Activated T-cell treated with anti-CD3 and anti-CD28 coated beads, Interleukin-2, amount 50 U/mL, for 72 hours (primary cell): ENCODE measurements at regions not wholly inside any gene's neighbourhood (a gene's known extent, or its start where the extent isn't known, plus 50 kb on each side); places are given as distances from the start of the nearest gene placed in this dataset.

Experiments
- ATAC-seq, 2 donors: fragments of 150-1000 bp; cut with Tn5 transposase; replicated peaks in 1 of 2; 2 replicates each; pipeline ENCODE4 v1.10.0; 2021; ENCODE audit warnings: moderate library complexity in 2 of 2, mild to moderate bottlenecking in 1 of 2
- DNase-seq, 2 donors: peaks; one replicate each; pipeline ENCODE4 v3.0.0; 2021 to 2022; ENCODE audit warnings: mixed read lengths in 1 of 2
- H3K27ac Mint-ChIP-seq: one replicate; pipeline ENCODE4 v1.8.0; 2022; ENCODE audit warnings: mild to moderate bottlenecking, moderate library complexity, mixed read lengths
- H3K27me3 Mint-ChIP-seq: one replicate; pipeline ENCODE4 v1.8.0; 2022; ENCODE audit warnings: low read depth, mixed read lengths
- H3K36me3 Mint-ChIP-seq, 2 donors: one replicate each; pipeline ENCODE4 v1.8.0; 2022; ENCODE audit warnings: mixed read lengths in 2 of 2, mild to moderate bottlenecking in 1 of 2; ENCODE audit not compliant: insufficient read depth in 2 of 2
- H3K4me1 Mint-ChIP-seq: one replicate; pipeline ENCODE4 v1.8.0; 2022; ENCODE audit warnings: low read depth, mixed read lengths
- H3K4me3 Mint-ChIP-seq, 2 donors: one replicate each; pipeline ENCODE4 v1.8.0; 2022; ENCODE audit warnings: mild to moderate bottlenecking in 2 of 2, mixed read lengths in 2 of 2, moderate library complexity in 2 of 2
- H3K9me3 Mint-ChIP-seq, 2 donors: one replicate each; pipeline ENCODE4 v1.8.0; 2022; ENCODE audit warnings: mixed read lengths in 2 of 2

DNA sequence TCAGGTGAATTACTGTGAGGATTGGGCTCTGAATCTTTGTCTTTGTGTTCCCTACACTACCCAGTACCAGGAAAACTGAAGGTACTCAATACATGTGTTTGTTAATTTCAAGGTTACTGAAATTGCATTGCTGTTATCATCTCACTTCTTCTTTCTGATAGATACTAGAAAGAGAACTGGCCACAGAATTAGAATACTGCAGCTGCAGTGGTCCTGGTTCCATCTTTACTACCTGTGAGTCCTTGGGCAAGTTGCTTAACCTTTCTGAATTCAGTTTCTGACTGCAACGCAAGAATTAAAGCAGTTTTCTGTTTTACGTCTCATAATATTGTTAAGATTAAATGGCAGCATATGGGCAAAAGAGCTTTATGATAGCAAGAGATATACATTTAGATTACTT, 263.5 kb downstream of the LMO4 start:
- peaks cover 12% of the 10 kb centered on the region for H3K27me3 Mint-ChIP-seq
- no peak for ATAC-seq
- H3K36me3 Mint-ChIP-seq = no peaks in the 10 kb centered on the region
- H3K9me3 Mint-ChIP-seq = no peaks in the 10 kb centered on the region
- no peak for DNase-seq
- H3K27ac Mint-ChIP-seq = no peak overlapping the region
- H3K4me1 Mint-ChIP-seq = no peaks in the 10 kb centered on the region
- H3K4me3 Mint-ChIP-seq = no peak overlapping the region

DNA sequence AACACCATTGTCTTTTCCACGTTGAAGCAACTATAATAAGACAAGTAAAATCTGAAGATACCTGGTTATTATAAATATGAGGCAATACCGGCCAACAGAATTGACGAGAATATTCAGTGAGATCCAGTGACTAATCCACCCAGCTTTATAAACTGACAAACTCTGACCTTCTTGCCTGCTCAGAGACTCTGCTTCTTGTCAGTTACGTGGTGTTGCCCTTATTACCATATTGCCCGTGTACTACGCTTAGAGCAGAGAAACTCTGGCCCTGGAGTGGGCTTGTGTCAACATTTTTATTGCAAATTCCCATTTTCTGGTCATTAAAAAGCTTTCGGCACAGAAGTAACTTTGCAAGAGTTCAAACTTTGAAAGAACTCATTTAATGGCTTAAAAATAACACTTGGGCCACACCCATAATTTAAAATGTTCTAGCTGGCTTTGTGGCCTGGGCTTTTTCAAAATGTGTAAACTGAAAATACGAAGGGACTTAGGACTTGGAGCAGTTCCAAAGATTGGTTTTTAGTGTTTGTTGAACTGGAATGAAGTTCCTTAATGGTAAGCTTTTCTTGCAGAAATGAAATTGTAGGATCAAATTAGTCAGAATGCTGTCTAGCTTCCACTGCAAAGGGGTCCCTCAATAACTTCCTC, 266.2 kb downstream of the LMO4 start:
- Mint-ChIP-seq H3K4me3 (no peak overlapping the region), H3K36me3 (no peaks in the 10 kb centered on the region), H3K9me3 (no peaks in the 10 kb centered on the region), H3K4me1 (no peaks in the 10 kb centered on the region), H3K27ac (no peak overlapping the region), H3K27me3 (peaks cover 12% of the 10 kb centered on the region)
- ATAC-seq = no peak
- no peak for DNase-seq

DNA sequence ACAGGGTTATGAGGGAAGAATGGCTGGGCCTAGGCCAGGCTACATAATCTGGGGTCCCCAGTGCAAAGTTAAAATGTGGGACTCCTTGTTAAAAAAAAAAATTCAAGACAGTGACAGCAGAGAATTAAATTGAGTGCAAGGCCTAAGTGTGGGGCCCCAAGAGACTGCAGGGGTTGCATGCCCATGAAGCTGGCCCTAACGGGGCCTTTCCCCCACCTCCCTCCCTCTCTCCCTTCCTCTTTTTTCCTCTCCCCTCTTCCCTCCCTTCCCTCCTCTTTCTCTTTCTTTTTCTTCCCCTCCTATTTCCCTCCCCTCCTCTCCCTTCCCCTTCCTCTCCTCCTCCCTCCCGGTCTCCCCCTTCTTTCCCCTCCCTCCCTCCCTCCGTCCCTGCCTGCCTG, 266.7 kb downstream of the LMO4 start:
- H3K36me3 Mint-ChIP-seq = no peaks in the 10 kb centered on the region
- H3K4me3 Mint-ChIP-seq = no peak overlapping the region
- no peaks in the 10 kb centered on the region for H3K4me1 Mint-ChIP-seq

DNA sequence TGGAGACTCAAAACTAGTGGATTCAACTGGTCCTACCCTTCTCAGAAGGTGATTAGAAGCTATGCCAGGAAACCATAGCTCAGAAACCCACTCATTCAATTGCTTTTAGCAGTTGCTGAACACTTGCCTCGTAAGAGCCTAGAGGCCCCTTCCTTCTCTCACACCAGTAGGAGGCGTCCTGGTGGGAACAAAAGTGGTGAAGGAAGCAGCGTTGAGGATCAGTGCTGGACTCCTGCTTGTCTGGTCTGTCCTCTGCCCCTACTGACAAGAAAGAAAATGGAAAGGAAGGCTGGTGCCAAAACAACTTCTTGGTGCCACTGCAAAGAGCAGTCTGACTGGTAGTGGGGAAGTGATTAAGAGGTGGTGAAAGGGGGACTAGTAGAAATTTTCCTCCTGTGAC, 269.7 kb downstream of the LMO4 start:
- ATAC-seq (no peak), DNase-seq (no peak)
- Mint-ChIP-seq H3K4me3 (no peak overlapping the region), H3K27ac (no peak overlapping the region), H3K36me3 (no peaks in the 10 kb centered on the region), H3K27me3 (no peaks in the 10 kb centered on the region), H3K4me1 (no peaks in the 10 kb centered on the region), H3K9me3 (no peaks in the 10 kb centered on the region)

More for the DNA sequence above, 266.7 kb downstream of the LMO4 start:
- Mint-ChIP-seq H3K27me3 (peaks cover 12% of the 10 kb centered on the region), H3K27ac (no peak overlapping the region), H3K9me3 (no peaks in the 10 kb centered on the region)
- ATAC-seq (no peak), DNase-seq (no peak)

DNA sequence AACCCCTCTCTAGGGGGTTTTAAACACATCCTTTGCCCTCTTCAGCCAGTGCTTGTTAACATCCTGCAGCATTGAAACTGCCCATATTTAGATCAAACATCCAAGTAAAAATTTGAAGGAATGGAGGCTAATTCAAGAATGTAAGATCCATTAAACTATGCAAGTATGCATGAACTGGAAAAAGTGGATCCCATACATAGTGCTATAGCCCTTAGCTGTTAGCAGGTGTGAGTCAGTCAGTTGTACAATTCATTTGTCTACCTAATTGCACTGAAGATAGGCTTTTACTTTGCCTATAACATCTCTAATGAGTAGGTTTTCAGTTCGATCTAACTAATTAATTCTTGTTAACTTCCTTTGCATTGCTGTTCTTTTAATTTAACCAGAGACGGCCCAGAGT, 270.9 kb downstream of the LMO4 start:
- H3K4me1 Mint-ChIP-seq = no peaks in the 10 kb centered on the region
- no peaks in the 10 kb centered on the region for H3K9me3 Mint-ChIP-seq
- DNase-seq = no peak
- ATAC-seq = no peak
- peaks cover 7% of the 10 kb centered on the region for H3K27me3 Mint-ChIP-seq
- H3K4me3 Mint-ChIP-seq = no peak overlapping the region
- no peaks in the 10 kb centered on the region for H3K36me3 Mint-ChIP-seq
- no peak overlapping the region for H3K27ac Mint-ChIP-seq

DNA sequence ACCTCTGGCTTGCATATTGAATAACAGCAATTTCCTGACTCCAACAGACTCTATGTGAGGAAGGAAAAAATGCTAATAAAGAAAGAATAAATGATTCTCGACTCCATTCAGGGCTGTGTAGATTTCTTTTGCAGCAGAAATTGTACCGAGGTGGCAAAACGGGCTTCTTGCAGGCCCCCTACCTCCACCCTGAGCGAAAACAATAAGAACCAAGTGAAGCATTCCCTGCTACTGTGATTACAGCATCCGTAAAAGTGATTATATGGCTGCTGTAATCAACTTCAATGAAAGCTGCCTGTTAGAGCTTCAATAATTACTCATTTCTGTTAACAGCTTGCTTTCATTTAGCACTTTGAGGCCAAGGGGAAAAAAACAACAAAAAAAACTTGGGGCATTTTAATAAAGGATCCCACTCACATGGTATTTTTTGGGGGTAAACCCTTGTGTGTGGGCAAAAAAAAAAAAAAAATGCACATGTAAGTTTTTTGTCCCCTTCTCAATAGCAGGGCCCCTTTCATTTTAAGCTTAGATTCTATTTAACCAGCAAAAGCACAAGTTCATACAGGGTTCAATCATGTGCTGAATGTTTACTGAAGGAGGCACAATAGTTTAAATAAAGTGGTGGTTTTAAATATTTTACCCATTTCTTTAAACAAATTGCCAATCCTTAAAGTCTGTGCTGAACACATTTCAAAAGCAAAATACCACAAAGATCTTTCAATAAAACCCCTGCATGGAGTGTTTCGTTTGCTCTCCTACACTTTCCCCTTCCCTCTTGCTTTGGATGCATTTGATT, 271.6 kb downstream of the LMO4 start:
- no peak overlapping the region for H3K27ac Mint-ChIP-seq
- no peaks in the 10 kb centered on the region for H3K4me1 Mint-ChIP-seq
- peaks cover 8% of the 10 kb centered on the region for H3K27me3 Mint-ChIP-seq
- ATAC-seq (no peak), DNase-seq (no peak)
- no peaks in the 10 kb centered on the region for H3K9me3 Mint-ChIP-seq
- H3K36me3 Mint-ChIP-seq = no peaks in the 10 kb centered on the region
- no peak overlapping the region for H3K4me3 Mint-ChIP-seq

DNA sequence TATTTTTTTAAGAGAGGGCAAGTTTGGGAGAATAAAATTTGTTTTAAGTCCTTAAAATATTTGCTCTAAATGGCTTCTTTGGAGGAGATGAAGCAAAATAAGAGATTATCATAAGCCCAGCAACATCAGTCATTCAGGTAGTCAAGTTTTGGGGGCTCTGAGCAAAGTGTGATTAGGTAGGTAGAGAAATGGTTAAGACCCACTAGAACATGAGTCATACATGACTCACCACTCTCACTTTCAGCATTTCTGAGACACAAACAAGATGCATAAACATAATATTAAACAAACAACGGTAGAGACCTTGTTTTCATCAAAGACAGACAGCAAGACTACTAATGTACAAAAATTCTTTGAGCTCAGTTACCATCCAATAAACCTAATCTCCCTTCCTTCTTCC, 272.2 kb downstream of the LMO4 start:
- Mint-ChIP-seq H3K36me3 (no peaks in the 10 kb centered on the region), H3K4me1 (no peaks in the 10 kb centered on the region)
- no peak for ATAC-seq

DNA sequence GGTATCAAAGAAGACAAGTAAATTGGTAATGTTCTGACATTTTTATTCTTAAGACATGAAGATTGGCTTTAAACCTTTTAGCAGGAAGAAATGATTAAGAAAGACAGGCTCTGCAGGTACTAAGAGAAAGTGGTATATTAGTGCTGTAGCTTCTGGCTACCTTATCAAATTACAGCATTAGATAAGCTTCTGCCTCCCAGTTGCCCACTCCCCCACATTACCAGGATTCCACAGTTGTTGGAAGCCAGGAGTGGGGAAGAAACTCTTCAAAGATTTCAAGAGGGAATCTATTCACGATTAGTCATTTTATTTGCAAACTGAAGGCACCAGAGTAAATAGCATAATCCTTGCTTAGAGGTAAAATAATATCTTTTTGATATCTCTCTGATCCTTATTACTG, 274.9 kb downstream of the LMO4 start:
- H3K27me3 Mint-ChIP-seq = peaks cover 8% of the 10 kb centered on the region
- H3K9me3 Mint-ChIP-seq = no peaks in the 10 kb centered on the region
- H3K27ac Mint-ChIP-seq = no peak overlapping the region
- H3K36me3 Mint-ChIP-seq = no peaks in the 10 kb centered on the region
- no peaks in the 10 kb centered on the region for H3K4me1 Mint-ChIP-seq
- H3K4me3 Mint-ChIP-seq = no peak overlapping the region
- ATAC-seq (no peak), DNase-seq (no peak)

More for the DNA sequence above, 272.2 kb downstream of the LMO4 start:
- H3K9me3 Mint-ChIP-seq = no peaks in the 10 kb centered on the region
- peaks cover 8% of the 10 kb centered on the region for H3K27me3 Mint-ChIP-seq
- H3K27ac Mint-ChIP-seq = no peak overlapping the region
- DNase-seq = no peak
- no peak overlapping the region for H3K4me3 Mint-ChIP-seq

DNA sequence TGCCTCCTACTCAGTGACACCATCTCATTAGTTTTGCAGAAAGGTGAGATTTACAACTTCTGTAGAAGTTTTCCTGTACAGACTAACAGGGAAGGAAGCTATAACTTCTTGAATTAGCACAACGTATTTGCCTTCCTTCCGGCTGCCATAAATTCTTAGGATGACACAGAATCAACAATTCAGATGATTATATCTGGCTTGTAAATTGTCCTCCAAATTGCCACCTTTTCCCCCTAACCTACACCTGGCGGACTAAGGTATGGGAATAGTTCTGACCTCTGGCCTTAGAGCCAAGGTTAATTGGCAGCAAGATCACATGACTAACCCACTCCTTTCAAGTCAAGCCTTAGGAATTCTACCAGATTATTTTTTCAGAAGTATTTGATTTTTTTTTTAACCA, 284.3 kb downstream of the LMO4 start:
- Mint-ChIP-seq H3K27me3 (no peaks in the 10 kb centered on the region), H3K27ac (no peak overlapping the region), H3K9me3 (no peaks in the 10 kb centered on the region), H3K36me3 (no peaks in the 10 kb centered on the region), H3K4me1 (no peaks in the 10 kb centered on the region), H3K4me3 (no peak overlapping the region)
- ATAC-seq (no peak), DNase-seq (no peak)

DNA sequence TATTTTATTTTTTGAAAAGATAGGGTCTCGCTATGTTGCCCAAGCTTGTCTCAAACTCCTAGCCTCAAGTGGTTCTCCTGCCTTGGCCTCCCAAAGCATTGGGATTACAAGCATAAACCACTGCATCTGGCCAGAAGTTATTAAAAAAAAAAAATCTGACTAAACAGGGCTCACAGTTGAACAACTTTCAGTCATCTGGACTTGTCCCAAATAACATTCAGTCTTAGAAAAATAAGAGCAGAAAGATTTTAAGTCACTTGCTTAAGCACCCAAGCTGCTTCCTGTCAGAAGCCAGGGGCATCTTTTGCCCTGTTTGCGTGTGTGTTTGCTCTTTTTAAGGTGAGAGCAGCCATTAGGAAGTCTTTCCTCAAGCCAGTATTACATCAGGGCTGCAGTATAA, 286.8 kb downstream of the LMO4 start:
- no peak for DNase-seq
- H3K4me3 Mint-ChIP-seq = no peak overlapping the region
- H3K9me3 Mint-ChIP-seq = peaks cover 0 to 2% of the 10 kb centered on the region in 2 donors
- H3K27ac Mint-ChIP-seq = no peak overlapping the region
- ATAC-seq = no peak
- no peaks in the 10 kb centered on the region for H3K4me1 Mint-ChIP-seq
- H3K27me3 Mint-ChIP-seq = no peaks in the 10 kb centered on the region
- H3K36me3 Mint-ChIP-seq = no peaks in the 10 kb centered on the region

DNA sequence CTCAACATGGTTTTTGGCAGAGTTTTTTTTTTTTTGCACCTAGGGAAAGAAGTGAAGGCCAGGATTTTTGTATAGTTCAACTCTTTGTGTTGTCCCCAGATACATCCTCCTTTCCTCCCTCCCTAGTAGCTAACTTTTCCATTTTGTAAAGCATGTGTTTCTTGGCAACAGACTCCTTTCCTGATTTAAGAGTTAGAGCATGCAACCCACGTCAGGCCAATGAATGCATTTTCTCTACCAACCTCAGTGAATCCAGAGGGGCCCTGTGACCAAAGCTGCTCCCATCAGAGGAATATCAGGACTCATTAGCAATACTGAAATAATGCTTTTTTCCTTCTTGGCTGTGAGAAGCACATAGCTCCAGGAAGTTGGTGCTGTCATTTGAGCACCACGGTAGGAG, 287.2 kb downstream of the LMO4 start:
- DNase-seq = no peak
- no peak overlapping the region for H3K4me3 Mint-ChIP-seq
- H3K9me3 Mint-ChIP-seq = peaks cover 0 to 2% of the 10 kb centered on the region in 2 donors
- ATAC-seq = no peak
- no peaks in the 10 kb centered on the region for H3K36me3 Mint-ChIP-seq
- no peak overlapping the region for H3K27ac Mint-ChIP-seq
- H3K27me3 Mint-ChIP-seq = no peaks in the 10 kb centered on the region
- H3K4me1 Mint-ChIP-seq = no peaks in the 10 kb centered on the region

DNA sequence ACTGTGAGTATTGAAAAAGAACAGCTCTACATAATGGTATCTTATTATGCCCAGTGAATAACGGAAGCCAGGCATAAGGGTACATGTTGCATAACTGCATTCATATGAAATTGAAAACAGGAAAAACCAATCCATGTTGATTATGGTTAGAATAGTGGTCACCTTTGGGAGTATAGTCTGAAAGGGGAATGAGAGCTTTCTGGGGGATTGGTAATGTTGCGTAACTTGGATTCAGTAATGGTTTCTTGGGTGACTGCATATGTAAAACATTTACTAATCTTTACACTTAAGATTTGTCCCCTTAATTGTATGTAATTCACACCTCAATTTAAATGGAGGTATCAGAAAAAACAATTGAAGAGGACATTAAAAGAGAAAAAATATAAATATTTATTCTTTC, 292.1 kb downstream of the LMO4 start:
- Mint-ChIP-seq H3K4me3 (no peak overlapping the region), H3K9me3 (peaks cover 0 to 2% of the 10 kb centered on the region in 2 donors)

DNA sequence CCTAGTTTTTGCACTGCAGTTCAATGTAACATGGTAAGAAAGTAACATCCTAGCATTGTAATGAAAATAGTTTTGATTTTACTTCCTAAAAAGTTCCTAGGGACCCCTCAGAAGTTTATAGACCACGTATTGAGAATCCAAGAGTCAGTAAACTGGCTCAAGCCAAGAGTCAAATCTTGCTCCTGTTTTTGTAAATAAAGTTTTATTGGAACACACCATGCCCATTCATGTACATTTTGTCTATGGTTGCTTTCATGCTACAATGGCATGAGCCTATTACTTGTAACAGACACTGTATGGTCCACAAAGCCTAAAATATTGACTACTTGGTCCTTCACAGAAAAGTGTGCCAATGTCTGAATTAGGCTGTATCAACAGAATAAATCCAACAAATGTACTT, 301.0 kb downstream of the LMO4 start:
- Mint-ChIP-seq H3K27me3 (no peaks in the 10 kb centered on the region), H3K4me1 (no peaks in the 10 kb centered on the region), H3K9me3 (peaks cover 0 to 1% of the 10 kb centered on the region in 2 donors), H3K4me3 (no peak overlapping the region), H3K36me3 (no peaks in the 10 kb centered on the region), H3K27ac (no peak overlapping the region)
- DNase-seq (no peak), ATAC-seq (no peak)

More for the DNA sequence above, 292.1 kb downstream of the LMO4 start:
- no peak for DNase-seq
- Mint-ChIP-seq H3K27ac (no peak overlapping the region), H3K36me3 (no peaks in the 10 kb centered on the region), H3K27me3 (no peaks in the 10 kb centered on the region), H3K4me1 (no peaks in the 10 kb centered on the region)
- no peak for ATAC-seq

DNA sequence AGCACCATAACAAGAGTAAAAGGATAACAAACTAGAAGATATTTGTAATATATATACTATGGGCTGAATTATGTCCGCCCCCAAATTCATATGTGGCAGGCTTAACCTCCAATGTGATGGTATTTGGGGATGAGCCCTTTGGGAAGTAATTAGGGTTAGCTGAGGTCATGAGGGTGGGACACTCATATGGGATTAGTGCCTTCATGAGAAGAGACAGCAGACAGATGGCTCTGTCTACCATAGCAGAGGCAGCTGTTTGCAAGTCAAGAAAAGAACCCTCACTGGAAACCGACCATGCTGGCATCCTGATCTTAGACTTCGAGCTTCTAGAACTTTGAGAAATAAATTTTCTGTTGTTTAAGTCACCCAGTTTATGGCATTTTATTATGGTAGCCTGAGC, 303.6 kb downstream of the LMO4 start:
- DNase-seq (no peak), ATAC-seq (no peak)
- Mint-ChIP-seq H3K4me1 (no peaks in the 10 kb centered on the region), H3K27me3 (no peaks in the 10 kb centered on the region), H3K4me3 (no peak overlapping the region), H3K27ac (no peak overlapping the region), H3K36me3 (peaks cover 0 to 2% of the 10 kb centered on the region in 2 donors), H3K9me3 (peaks cover 0 to 1% of the 10 kb centered on the region in 2 donors)
